ENCODE measurements at regions not wholly inside any gene's neighbourhood (a gene's known extent, or its start where the extent isn't known, plus 50 kb on each side); places are given as distances from the start of the nearest gene placed in this dataset.

- Mint-ChIP-seq H3K36me3 (ENCODE audit: low read depth) (peaks cover 3% of the 10 kb centered on the region; the same call in 1 of the 3 replicates), H3K27ac (peak overlapping the region; percentile 90; the same call in 1 of the 2 replicates), H3K4me3 (no peak overlapping the region), H3K9me3 (no peaks in the 10 kb centered on the region), H3K4me1 (peaks cover 14% of the 10 kb centered on the region), H3K27me3 (ENCODE audit: insufficient read depth, low read depth, poor library complexity) (peaks cover 10% of the 10 kb centered on the region)
- no peak for TF ChIP-seq ZNF331 (CRISPR knock-in tag; IDR thresholded peaks at IDR 0.05; ENCODE audit: low read depth)
- no peak for TF ChIP-seq ZNF114 (CRISPR knock-in tag; IDR thresholded peaks at IDR 0.05)
- no peak for TF ChIP-seq EZH2phosphoT487 (IDR thresholded peaks at IDR 0.05; ENCODE audit: unreplicated experiment)
- TF ChIP-seq EZH2 (IDR thresholded peaks at IDR 0.05; ENCODE audit: low read depth, unreplicated experiment): no peak
- TF ChIP-seq ZNF462 (CRISPR knock-in tag; IDR thresholded peaks at IDR 0.05): no peak
- TF ChIP-seq JUNB (IDR thresholded peaks at IDR 0.05; ENCODE audit: unreplicated experiment): no peak
- no peak for TF ChIP-seq CTCF (conservative IDR thresholded peaks at IDR 0.05; ENCODE audit: low read depth in 2 of 2)
- no peak for TF ChIP-seq POLR2AphosphoS5 (IDR thresholded peaks at IDR 0.05; ENCODE audit: low read depth)
- no peak for TF ChIP-seq CREB1 (CRISPR knock-in tag; IDR thresholded peaks at IDR 0.05; ENCODE audit: low read depth)
- no peak for TF ChIP-seq NANOG (IDR thresholded peaks at IDR 0.05; ENCODE audit: borderline replicate concordance)
- no peak for TF ChIP-seq STAT1 (IDR thresholded peaks at IDR 0.05; ENCODE audit: unreplicated experiment)
- Histone ChIP-seq H3K27ac (ENCODE audit: low read depth) (peak overlapping the region; percentile 60), H3K4me1 (ENCODE audit: insufficient read depth) (no peaks in the 10 kb centered on the region), H3K79me2 (replicated peaks; ENCODE audit: insufficient read depth) (no peaks in the 10 kb centered on the region), H2AFZ (no peak overlapping the region), H3K4me3 (no peak overlapping the region), H4K20me1 (replicated peaks; ENCODE audit: insufficient read depth) (no peaks in the 10 kb centered on the region), H3K4me2 (no peak overlapping the region), H3F3A (replicated peaks; ENCODE audit: low read depth) (0 out of 2 replicates have a peak, but pooled peaks cover 4% of the 10 kb centered on the region), H3K36me3 (ENCODE audit: insufficient read depth) (no peaks in the 10 kb centered on the region), H3K9me2 (ENCODE audit: insufficient read depth) (no peaks in the 10 kb centered on the region), H3K27me3 (ENCODE audit: insufficient read depth) (no peaks in the 10 kb centered on the region)
- DNase-seq (ENCODE audit: low spot score): no peak
- ATAC-seq: peak; percentile 21; the same call in 2 of the 3 replicates
These were observed 89.4 kb upstream of the KCTD7 start for GRCh38 chr7:66539264-66539623.
